22Rv1 (cell line): ENCODE measurements at regions not wholly inside any gene's neighbourhood (a gene's known extent, or its start where the extent isn't known, plus 50 kb on each side); places are given as distances from the start of the nearest gene placed in this dataset.
"Not testable (repeated sequence)": the region's sequence is repeated elsewhere in the genome, so short reads cannot be mapped to it uniquely, and the experiment has no call there.

ENCODE experiments used
- H3K27ac ChIP-seq: fragments of 450-650 bp; 2 replicates; pipeline ENCODE4 v1.5.1; 2017
- CTCF ChIP-seq: fragments of 450-650 bp; IDR thresholded peaks from 2 replicates; pipeline ENCODE4 v1.5.1; 2017; ENCODE audit warnings: mild to moderate bottlenecking
- ZFX ChIP-seq: fragments of 450-650 bp; IDR thresholded peaks from 2 replicates; pipeline ENCODE4 v1.6.1; 2017; ENCODE audit warnings: antibody characterized with exemption, borderline replicate concordance

GRCh38 chr5:86199287-86199686 lies 418.5 kb upstream of the COX7C start:
- H3K27ac ChIP-seq: no peak overlapping the region
- TF ChIP-seq ZFX: no peak
- no peak for TF ChIP-seq CTCF

- no peak overlapping the region for H3K27ac ChIP-seq
- TF ChIP-seq ZFX (no peak), CTCF (no peak)
Observed at GRCh38 chr5:86228147-86228546, 389.6 kb upstream of the COX7C start.

- no peak overlapping the region for H3K27ac ChIP-seq
- no peak for TF ChIP-seq ZFX
- TF ChIP-seq CTCF: no peak
Observed at GRCh38 chr5:86232246-86232645, 385.5 kb upstream of the COX7C start.

- H3K27ac ChIP-seq: no peak overlapping the region
- TF ChIP-seq ZFX (no peak), CTCF (no peak)
Observed at GRCh38 chr5:86244153-86244552, 373.6 kb upstream of the COX7C start.

- TF ChIP-seq CTCF: no peak
- TF ChIP-seq ZFX: no peak
- no peak overlapping the region for H3K27ac ChIP-seq
Observed at GRCh38 chr5:86257871-86258270, 359.9 kb upstream of the COX7C start.

GRCh38 chr5:86284400-86285190 lies 333.1 kb upstream of the COX7C start:
- H3K27ac ChIP-seq: not testable (repeated sequence)

DNA sequence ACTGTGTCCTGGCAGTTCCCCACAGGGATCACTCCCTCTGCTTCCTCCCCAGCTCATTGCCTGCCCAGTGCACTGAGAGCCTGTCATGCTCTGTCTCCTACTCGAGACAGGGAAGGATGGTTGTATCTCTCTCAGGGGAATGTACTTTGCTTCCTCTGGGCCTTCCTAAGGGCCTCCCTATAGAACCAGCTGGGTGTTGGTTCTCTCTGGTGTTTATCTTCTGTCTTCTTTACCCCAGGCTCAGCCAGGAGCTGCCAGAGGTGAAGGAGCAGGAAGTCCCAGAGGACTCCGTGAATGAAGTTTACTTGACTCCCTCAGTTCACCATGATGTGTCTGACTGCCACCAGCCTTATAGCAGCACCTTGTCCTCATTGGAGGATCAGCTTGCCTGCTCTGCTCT lies 330.3 kb upstream of the COX7C start:
- not testable (repeated sequence) for H3K27ac ChIP-seq

DNA sequence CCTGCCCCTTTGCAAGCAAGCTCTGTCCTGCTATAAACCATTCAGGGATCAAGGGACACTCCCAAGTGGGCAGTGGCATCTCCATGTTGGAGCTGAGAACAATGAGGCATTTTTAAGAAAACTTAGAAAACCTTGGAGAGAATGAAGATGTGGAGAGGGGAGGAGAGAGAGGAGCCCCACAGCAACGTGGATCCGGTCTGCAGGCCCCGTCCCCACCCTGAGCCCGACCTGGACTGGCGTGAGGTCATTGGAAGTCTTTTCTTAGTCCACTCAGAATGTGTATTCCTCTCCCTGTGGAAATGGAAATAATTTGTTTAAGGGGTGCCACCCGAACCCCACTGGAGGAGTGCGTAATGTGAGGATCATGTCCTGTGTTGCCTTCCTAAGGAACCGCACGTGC lies 328.0 kb upstream of the COX7C start:
- H3K27ac ChIP-seq: not testable (repeated sequence)

- H3K27ac ChIP-seq: not testable (repeated sequence)
Observed at GRCh38 chr5:86292811-86293210, 324.9 kb upstream of the COX7C start.

DNA sequence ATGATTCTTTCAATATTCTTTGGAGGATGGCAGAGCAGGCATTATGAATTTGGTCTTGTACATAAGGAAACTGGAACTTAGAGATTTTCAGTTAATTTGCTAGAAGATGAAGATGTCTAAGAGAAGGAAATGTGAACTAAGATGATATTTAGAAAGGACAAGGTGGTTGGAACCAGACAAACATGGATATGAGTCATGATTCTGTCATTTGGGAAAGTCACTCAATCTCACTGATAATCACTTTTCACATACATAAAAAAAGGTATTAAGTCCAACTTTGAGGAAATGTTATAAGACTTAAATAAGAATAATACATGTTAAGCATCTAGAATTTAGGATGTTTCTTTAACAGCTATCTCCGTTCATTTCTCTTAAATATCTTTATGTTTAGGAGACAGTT lies 315.1 kb upstream of the COX7C start:
- not testable (repeated sequence) for H3K27ac ChIP-seq
